CD4-positive, alpha-beta memory T cell (primary cell): ENCODE measurements at regions not wholly inside any gene's neighbourhood (a gene's known extent, or its start where the extent isn't known, plus 50 kb on each side); places are given as distances from the start of the nearest gene placed in this dataset.

Experiments
- CTCF ChIA-PET: fragments of 350-600 bp; sonication (Branson Sonifier 250); formaldehyde crosslinking; loops from one replicate; lab custom pipeline; 2021; ENCODE audit warnings: inconsistent platforms; ENCODE audit not compliant: partially characterized antibody; lab: Charles Lee
- POLR2A ChIA-PET: fragments of 350-600 bp; sonication (Branson Sonifier 250); formaldehyde crosslinking; loops from one replicate; lab custom pipeline; 2021; ENCODE audit not compliant: partially characterized antibody; lab: Charles Lee
- DNase-seq, 5 donors: peaks; one replicate each; pipeline versions ENCODE4 v3.0.0 to v3.0.0-alpha.2; 2020 to 2022; ENCODE audit warnings: mixed read lengths in 1 of 5
- H3K27ac ChIP-seq: one replicate; pipeline ENCODE4 v1.7.0; 2013; ENCODE audit warnings: low read depth, low read length
- H3K27me3 ChIP-seq: 2 replicates; pipeline ENCODE4 v1.7.0; 2013; ENCODE audit warnings: mild to moderate bottlenecking, low read length, moderate library complexity; ENCODE audit not compliant: insufficient read depth
- H3K36me3 ChIP-seq: 2 replicates; pipeline ENCODE4 v1.7.0; 2013; ENCODE audit warnings: mild to moderate bottlenecking, low read length, moderate library complexity; ENCODE audit not compliant: insufficient read depth
- H3K4me1 ChIP-seq: 2 replicates; pipeline ENCODE4 v1.7.0; 2013; ENCODE audit warnings: mild to moderate bottlenecking, low read length, moderate library complexity; ENCODE audit not compliant: insufficient read depth
- H3K4me3 ChIP-seq, 2 donors: one replicate each; pipeline ENCODE4 v1.7.0; 2013; ENCODE audit warnings: low read length in 2 of 2, mild to moderate bottlenecking in 1 of 2
- H3K9me3 ChIP-seq, 2 donors: one replicate each; pipeline ENCODE4 v1.7.0; 2013; ENCODE audit warnings: low read length in 2 of 2, control low read depth in 1 of 2; ENCODE audit not compliant: control insufficient read depth in 1 of 2
- H3K27ac Mint-ChIP-seq, 7 donors: one replicate each; pipeline ENCODE4 v1.8.0; 2020 to 2021; ENCODE audit warnings: mixed read lengths in 7 of 7, mild to moderate bottlenecking in 6 of 7, inconsistent platforms in 3 of 7, moderate library complexity in 3 of 7
- H3K27me3 Mint-ChIP-seq, 2 donors: one replicate each; pipeline ENCODE4 v1.8.0; 2020 to 2021; ENCODE audit warnings: mixed read lengths in 2 of 2
- H3K36me3 Mint-ChIP-seq, 2 donors: one replicate each; pipeline ENCODE4 v1.8.0; 2020 to 2021; ENCODE audit warnings: mixed read lengths in 2 of 2, inconsistent platforms in 1 of 2, mild to moderate bottlenecking in 1 of 2
- H3K4me1 Mint-ChIP-seq, 4 donors: one replicate each; pipeline ENCODE4 v1.8.0; 2020 to 2021; ENCODE audit warnings: mixed read lengths in 4 of 4, mild to moderate bottlenecking in 1 of 4
- H3K4me3 Mint-ChIP-seq, 8 donors: one replicate each; pipeline ENCODE4 v1.8.0; 2020 to 2021; ENCODE audit warnings: mixed read lengths in 8 of 8, mild to moderate bottlenecking in 7 of 8, moderate library complexity in 6 of 8, inconsistent platforms in 3 of 8
- H3K9me3 Mint-ChIP-seq, 8 donors: one replicate each; pipeline ENCODE4 v1.8.0; 2020 to 2021; ENCODE audit warnings: mixed read lengths in 8 of 8, mild to moderate bottlenecking in 5 of 8, inconsistent platforms in 3 of 8, moderate library complexity in 1 of 8
- intact Hi-C: fragments of 100-400 bp; cut with micrococcal nuclease; formaldehyde crosslinking; loops from one replicate; pipeline ENCODE4 v1.15.1; 2023

GRCh38 chr4:141429933-141430332, 206.4 kb upstream of the IL15 start:
- DNase-seq = no peak
- Mint-ChIP-seq H3K36me3 (no peaks in the 10 kb centered on the region), H3K4me3 (no peak overlapping the region), H3K4me1 (no peaks in the 10 kb centered on the region), H3K27me3 (peaks cover 2 to 4% of the 10 kb centered on the region in 2 donors), H3K9me3 (peaks cover 0 to 3% (median 0%) of the 10 kb centered on the region in 8 donors), H3K27ac (no peak overlapping the region)
- H3K27ac ChIP-seq = no peak overlapping the region
- ChIA-PET CTCF (no interaction called here), POLR2A (no interaction called here)
- no peaks in the 10 kb centered on the region for H3K36me3 ChIP-seq
- H3K9me3 ChIP-seq = no peaks in the 10 kb centered on the region
- no peaks in the 10 kb centered on the region for H3K27me3 ChIP-seq
- H3K4me3 ChIP-seq = no peak overlapping the region
- intact Hi-C loops = no loop called here
- no peaks in the 10 kb centered on the region for H3K4me1 ChIP-seq

- H3K4me1 ChIP-seq = no peaks in the 10 kb centered on the region
- no peaks in the 10 kb centered on the region for H3K36me3 ChIP-seq
- CTCF ChIA-PET = no interaction called here
- intact Hi-C loops = no loop called here
- no peak for DNase-seq
- no peaks in the 10 kb centered on the region for H3K9me3 ChIP-seq
- POLR2A ChIA-PET = no interaction called here
- Mint-ChIP-seq H3K4me3 (no peak overlapping the region), H3K27ac (no peak overlapping the region), H3K9me3 (peaks cover 0 to 3% (median 0%) of the 10 kb centered on the region in 8 donors), H3K27me3 (peaks cover 2 to 4% of the 10 kb centered on the region in 2 donors), H3K4me1 (no peaks in the 10 kb centered on the region), H3K36me3 (no peaks in the 10 kb centered on the region)
- no peak overlapping the region for H3K27ac ChIP-seq
- H3K4me3 ChIP-seq = no peak overlapping the region
- H3K27me3 ChIP-seq = no peaks in the 10 kb centered on the region
These were observed 205.7 kb upstream of the IL15 start for GRCh38 chr4:141430686-141431085.

- no peak overlapping the region for H3K4me3 Mint-ChIP-seq
- POLR2A ChIA-PET = no interaction called here
- no peak overlapping the region for H3K27ac Mint-ChIP-seq
- H3K9me3 Mint-ChIP-seq = peaks cover 0 to 3% (median 0%) of the 10 kb centered on the region in 8 donors
- H3K36me3 ChIP-seq = no peaks in the 10 kb centered on the region
- H3K27me3 Mint-ChIP-seq = peaks cover 2 to 4% of the 10 kb centered on the region in 2 donors
- CTCF ChIA-PET = interaction anchor here (0.7 kb wide), 1 partner anchor 31 kb away, joined by 3 read pairs; no protein-coding TSS in a partner anchor
- intact Hi-C loops = no loop called here
- no peaks in the 10 kb centered on the region for H3K4me1 Mint-ChIP-seq
- no peaks in the 10 kb centered on the region for H3K4me1 ChIP-seq
- DNase-seq = no peak
- no peaks in the 10 kb centered on the region for H3K27me3 ChIP-seq
- H3K4me3 ChIP-seq = no peak overlapping the region
- no peaks in the 10 kb centered on the region for H3K9me3 ChIP-seq
- H3K36me3 Mint-ChIP-seq = no peaks in the 10 kb centered on the region
- H3K27ac ChIP-seq = no peak overlapping the region
These were observed 204.2 kb upstream of the IL15 start for GRCh38 chr4:141432000-141432712.

GRCh38 chr4:141435446-141436225, 200.7 kb upstream of the IL15 start:
- CTCF ChIA-PET = no interaction called here
- Histone ChIP-seq H3K27ac (no peak overlapping the region), H3K27me3 (no peaks in the 10 kb centered on the region), H3K9me3 (no peaks in the 10 kb centered on the region), H3K4me1 (no peaks in the 10 kb centered on the region), H3K4me3 (no peak overlapping the region), H3K36me3 (no peaks in the 10 kb centered on the region)
- peaks cover 0 to 3% (median 0%) of the 10 kb centered on the region in 8 donors for H3K9me3 Mint-ChIP-seq
- no peak overlapping the region for H3K4me3 Mint-ChIP-seq
- no peak overlapping the region for H3K27ac Mint-ChIP-seq
- H3K27me3 Mint-ChIP-seq = no peaks in the 10 kb centered on the region
- intact Hi-C loops = no loop called here
- POLR2A ChIA-PET = no interaction called here
- no peaks in the 10 kb centered on the region for H3K36me3 Mint-ChIP-seq
- H3K4me1 Mint-ChIP-seq = no peaks in the 10 kb centered on the region
- DNase-seq = no peak

- ChIA-PET CTCF (no interaction called here), POLR2A (no interaction called here)
- H3K27me3 ChIP-seq = no peaks in the 10 kb centered on the region
- intact Hi-C loops = no loop called here
- no peaks in the 10 kb centered on the region for H3K9me3 ChIP-seq
- no peaks in the 10 kb centered on the region for H3K36me3 ChIP-seq
- H3K4me1 Mint-ChIP-seq = no peaks in the 10 kb centered on the region
- H3K27ac ChIP-seq = no peak overlapping the region
- H3K4me3 Mint-ChIP-seq = no peak overlapping the region
- no peak overlapping the region for H3K4me3 ChIP-seq
- H3K27ac Mint-ChIP-seq = no peak overlapping the region
- no peaks in the 10 kb centered on the region for H3K9me3 Mint-ChIP-seq
- peaks cover 0 to 2% of the 10 kb centered on the region in 2 donors for H3K27me3 Mint-ChIP-seq
- DNase-seq = no peak
- H3K36me3 Mint-ChIP-seq = no peaks in the 10 kb centered on the region
- H3K4me1 ChIP-seq = no peaks in the 10 kb centered on the region
These were observed 197.2 kb upstream of the IL15 start for GRCh38 chr4:141439223-141439622.

GRCh38 chr4:141447761-141448160, 188.6 kb upstream of the IL15 start:
- H3K4me1 Mint-ChIP-seq = no peaks in the 10 kb centered on the region
- peaks cover 0 to 4% (median under 1%) of the 10 kb centered on the region in 8 donors for H3K9me3 Mint-ChIP-seq
- no peaks in the 10 kb centered on the region for H3K36me3 Mint-ChIP-seq
- H3K4me1 ChIP-seq = no peaks in the 10 kb centered on the region
- ChIA-PET CTCF (no interaction called here), POLR2A (no interaction called here)
- DNase-seq = no peak
- no peak overlapping the region for H3K4me3 ChIP-seq
- H3K9me3 ChIP-seq = no peaks in the 10 kb centered on the region
- H3K27me3 ChIP-seq = no peaks in the 10 kb centered on the region
- no peaks in the 10 kb centered on the region for H3K36me3 ChIP-seq
- H3K27ac ChIP-seq = no peak overlapping the region
- no peaks in the 10 kb centered on the region for H3K27me3 Mint-ChIP-seq
- H3K27ac Mint-ChIP-seq = no peak overlapping the region
- no peak overlapping the region for H3K4me3 Mint-ChIP-seq
- intact Hi-C loops = no loop called here

GRCh38 chr4:141448490-141448889, 187.9 kb upstream of the IL15 start:
- H3K27me3 Mint-ChIP-seq = no peaks in the 10 kb centered on the region
- no peaks in the 10 kb centered on the region for H3K4me1 Mint-ChIP-seq
- intact Hi-C loops = no loop called here
- Histone ChIP-seq H3K4me3 (no peak overlapping the region), H3K36me3 (no peaks in the 10 kb centered on the region), H3K27ac (no peak overlapping the region), H3K9me3 (no peaks in the 10 kb centered on the region), H3K27me3 (no peaks in the 10 kb centered on the region), H3K4me1 (no peaks in the 10 kb centered on the region)
- no peak overlapping the region for H3K4me3 Mint-ChIP-seq
- no peaks in the 10 kb centered on the region for H3K36me3 Mint-ChIP-seq
- ChIA-PET POLR2A (no interaction called here), CTCF (no interaction called here)
- peaks cover 0 to 4% (median under 1%) of the 10 kb centered on the region in 8 donors for H3K9me3 Mint-ChIP-seq
- no peak overlapping the region for H3K27ac Mint-ChIP-seq
- DNase-seq = no peak
